GM21528 (cell line): ENCODE measurements at regions not wholly inside any gene's neighbourhood (a gene's known extent, or its start where the extent isn't known, plus 50 kb on each side); places are given as distances from the start of the nearest gene placed in this dataset.

Source experiments
- ATAC-seq: cut with Tn5 transposase; IDR thresholded peaks from one replicate; pipeline ENCODE4 v1.9.1; 2021; ENCODE audit warnings: mild to moderate bottlenecking, moderate library complexity; ENCODE audit not compliant: unreplicated experiment, low FRiP score

- ATAC-seq, result no peak
Observed at GRCh38 chr14:98937712-98938505, 334.1 kb downstream of the BCL11B start.

- ATAC-seq, result no peak
Observed at GRCh38 chr14:98940693-98941437, 331.1 kb downstream of the BCL11B start.

GRCh38 chr14:98941481-98941880, 330.5 kb downstream of the BCL11B start:
- ATAC-seq, result no peak

- no peak for ATAC-seq
Observed at GRCh38 chr14:98943907-98944306, 328.1 kb downstream of the BCL11B start.

- no peak for ATAC-seq
Observed at GRCh38 chr14:98944989-98945388, 327.0 kb downstream of the BCL11B start.

- no peak for ATAC-seq
Observed at GRCh38 chr14:98945611-98946570, 326.1 kb downstream of the BCL11B start.

- ATAC-seq, result no peak
Observed at GRCh38 chr14:98946940-98947339, 325.1 kb downstream of the BCL11B start.

GRCh38 chr14:98947911-98948595, 323.9 kb downstream of the BCL11B start:
- no peak for ATAC-seq

- no peak for ATAC-seq
Observed at GRCh38 chr14:98949051-98949450, 322.9 kb downstream of the BCL11B start.

- no peak for ATAC-seq
Observed at GRCh38 chr14:98949481-98950135, 322.4 kb downstream of the BCL11B start.

- no peak for ATAC-seq
Observed at GRCh38 chr14:98950353-98950895, 321.6 kb downstream of the BCL11B start.

- ATAC-seq, result no peak
Observed at GRCh38 chr14:98951031-98951430, 321.0 kb downstream of the BCL11B start.

GRCh38 chr14:98951521-98952152, 320.4 kb downstream of the BCL11B start:
- ATAC-seq, result no peak

GRCh38 chr14:98952593-98953350, 319.2 kb downstream of the BCL11B start:
- ATAC-seq, result no peak

- ATAC-seq, result no peak
Observed at GRCh38 chr14:98953551-98954348, 318.2 kb downstream of the BCL11B start.

GRCh38 chr14:98954349-98955000, 317.5 kb downstream of the BCL11B start:
- no peak for ATAC-seq
